ENCODE measurements at regions not wholly inside any gene's neighbourhood (a gene's known extent, or its start where the extent isn't known, plus 50 kb on each side); places are given as distances from the start of the nearest gene placed in this dataset.

- TF ChIP-seq EZH2 (IDR thresholded peaks at IDR 0.05; ENCODE audit: borderline replicate concordance) (no peak), CTCF (IDR thresholded peaks at IDR 0.05; ENCODE audit: poor library complexity) (no peak)
Measured at GRCh38 chr12:92010853-92011701, 134.6 kb downstream of the BTG1 start.

Data from hepatocyte (in vitro differentiated cells).